GM19351 (cell line): ENCODE measurements at regions not wholly inside any gene's neighbourhood (a gene's known extent, or its start where the extent isn't known, plus 50 kb on each side); places are given as distances from the start of the nearest gene placed in this dataset.

ENCODE experiments used
- ATAC-seq: cut with Tn5 transposase; IDR thresholded peaks from one replicate; pipeline ENCODE4 v1.9.1; 2021; ENCODE audit warnings: mild to moderate bottlenecking, moderate library complexity; ENCODE audit not compliant: unreplicated experiment

GRCh38 chr1:168913711-168914463 is 184.9 kb upstream of the DPT start:
- ATAC-seq = no peak

GRCh38 chr1:168917309-168917708 is 188.3 kb upstream of the DPT start:
- no peak for ATAC-seq

- no peak for ATAC-seq
These were observed 188.7 kb upstream of the ATP1B1 start for GRCh38 chr1:168917796-168918195.

- ATAC-seq = no peak
These were observed 187.4 kb upstream of the ATP1B1 start for GRCh38 chr1:168918860-168919741.

- ATAC-seq = no peak
These were observed 185.9 kb upstream of the ATP1B1 start for GRCh38 chr1:168920456-168921094.

GRCh38 chr1:168921629-168922028 is 184.9 kb upstream of the ATP1B1 start:
- peak; percentile 57 for ATAC-seq

- no peak for ATAC-seq
These were observed 182.9 kb upstream of the ATP1B1 start for GRCh38 chr1:168923521-168924136.

- no peak for ATAC-seq
These were observed 181.5 kb upstream of the ATP1B1 start for GRCh38 chr1:168924976-168925375.

- no peak for ATAC-seq
These were observed 180.3 kb upstream of the ATP1B1 start for GRCh38 chr1:168926236-168926635.

GRCh38 chr1:168932539-168932938 is 174.0 kb upstream of the ATP1B1 start:
- no peak for ATAC-seq

GRCh38 chr1:168933141-168933805 is 173.2 kb upstream of the ATP1B1 start:
- no peak for ATAC-seq

- no peak for ATAC-seq
These were observed 167.2 kb upstream of the ATP1B1 start for GRCh38 chr1:168939110-168939946.

- ATAC-seq = no peak
These were observed 166.6 kb upstream of the ATP1B1 start for GRCh38 chr1:168939947-168940223.

GRCh38 chr1:168941640-168942039 is 164.8 kb upstream of the ATP1B1 start:
- ATAC-seq = no peak

- ATAC-seq = no peak
These were observed 164.3 kb upstream of the ATP1B1 start for GRCh38 chr1:168942165-168942564.

- ATAC-seq = no peak
These were observed 160.6 kb upstream of the ATP1B1 start for GRCh38 chr1:168945870-168946269.

GRCh38 chr1:168947041-168947440 is 159.4 kb upstream of the ATP1B1 start:
- no peak for ATAC-seq

GRCh38 chr1:168949672-168950071 is 156.8 kb upstream of the ATP1B1 start:
- ATAC-seq = no peak

GRCh38 chr1:168957818-168958217 is 148.7 kb upstream of the ATP1B1 start:
- no peak for ATAC-seq
